SJCRH30 (cell line): ENCODE measurements at regions not wholly inside any gene's neighbourhood (a gene's known extent, or its start where the extent isn't known, plus 50 kb on each side); places are given as distances from the start of the nearest gene placed in this dataset.
A peak's percentile ranks its signal among the peaks of the same experiment; 100 is the strongest.

Source experiments
- DNase-seq, 2 experiments: peaks; one replicate each; pipeline ENCODE4 v3.0.0-alpha.2; 2015 to 2020
- H3K27ac ChIP-seq: fragments of 250-450 bp; sonication (Bioruptor Pico); 2 replicates; pipeline ENCODE4 v1.5.1; 2020; ENCODE audit warnings: mild to moderate bottlenecking, moderate library complexity
- H3K27me3 ChIP-seq: fragments of 250-450 bp; sonication (Bioruptor Pico); 2 replicates; pipeline ENCODE4 v1.5.1; 2020; ENCODE audit warnings: mild to moderate bottlenecking, moderate library complexity
- H3K36me3 ChIP-seq: fragments of 250-450 bp; sonication (Bioruptor Pico); 2 replicates; pipeline ENCODE4 v1.5.1; 2020; ENCODE audit warnings: mild to moderate bottlenecking, moderate library complexity
- H3K4me1 ChIP-seq: fragments of 250-450 bp; sonication (Bioruptor Pico); 2 replicates; pipeline ENCODE4 v1.5.1; 2020; ENCODE audit warnings: mild to moderate bottlenecking, moderate library complexity
- H3K4me3 ChIP-seq: fragments of 250-450 bp; sonication (Bioruptor Pico); 2 replicates; pipeline ENCODE4 v1.5.1; 2020; ENCODE audit warnings: mild to moderate bottlenecking, moderate library complexity
- H3K9me3 ChIP-seq: fragments of 250-450 bp; sonication (Bioruptor Pico); replicated peaks from 2 replicates; pipeline ENCODE4 v1.5.1; 2020; ENCODE audit warnings: mild to moderate bottlenecking, moderate library complexity

GRCh38 chr10:131846240-131847101 lies 54.3 kb upstream of the PPP2R2D start:
- no peaks in the 10 kb centered on the region for H3K36me3 ChIP-seq
- no peak for DNase-seq
- no peaks in the 10 kb centered on the region for H3K27me3 ChIP-seq
- no peaks in the 10 kb centered on the region for H3K4me1 ChIP-seq
- no peak overlapping the region for H3K4me3 ChIP-seq
- H3K27ac ChIP-seq: no peak overlapping the region
- no peaks in the 10 kb centered on the region for H3K9me3 ChIP-seq

GRCh38 chr10:131847241-131847783 lies 53.5 kb upstream of the PPP2R2D start:
- H3K27me3 ChIP-seq: no peaks in the 10 kb centered on the region
- no peak overlapping the region for H3K27ac ChIP-seq
- no peak overlapping the region for H3K4me3 ChIP-seq
- no peaks in the 10 kb centered on the region for H3K36me3 ChIP-seq
- H3K9me3 ChIP-seq: no peaks in the 10 kb centered on the region
- DNase-seq: no peak
- no peaks in the 10 kb centered on the region for H3K4me1 ChIP-seq

- H3K4me3 ChIP-seq: no peak overlapping the region
- H3K27ac ChIP-seq: no peak overlapping the region
- no peaks in the 10 kb centered on the region for H3K36me3 ChIP-seq
- no peaks in the 10 kb centered on the region for H3K9me3 ChIP-seq
- H3K4me1 ChIP-seq: no peaks in the 10 kb centered on the region
- no peaks in the 10 kb centered on the region for H3K27me3 ChIP-seq
- DNase-seq: no peak
Measured at GRCh38 chr10:131848296-131848695, 52.5 kb upstream of the PPP2R2D start.

GRCh38 chr10:131848741-131849590 lies 51.8 kb upstream of the PPP2R2D start:
- Histone ChIP-seq H3K36me3 (no peaks in the 10 kb centered on the region), H3K27ac (no peak overlapping the region), H3K27me3 (no peaks in the 10 kb centered on the region), H3K4me1 (no peaks in the 10 kb centered on the region), H3K4me3 (no peak overlapping the region), H3K9me3 (no peaks in the 10 kb centered on the region)
- DNase-seq: no peak

GRCh38 chr10:131849591-131850382 lies 51.0 kb upstream of the PPP2R2D start:
- no peak overlapping the region for H3K27ac ChIP-seq
- H3K9me3 ChIP-seq: no peaks in the 10 kb centered on the region
- DNase-seq: no peak
- H3K4me1 ChIP-seq: no peaks in the 10 kb centered on the region
- no peaks in the 10 kb centered on the region for H3K27me3 ChIP-seq
- H3K36me3 ChIP-seq: no peaks in the 10 kb centered on the region
- no peak overlapping the region for H3K4me3 ChIP-seq

GRCh38 chr10:131850383-131850870 lies 50.4 kb upstream of the PPP2R2D start:
- Histone ChIP-seq H3K4me1 (no peaks in the 10 kb centered on the region), H3K36me3 (no peaks in the 10 kb centered on the region), H3K9me3 (no peaks in the 10 kb centered on the region), H3K27ac (no peak overlapping the region), H3K4me3 (no peak overlapping the region), H3K27me3 (no peaks in the 10 kb centered on the region)
- DNase-seq: peak in 1 of 2 experiments; percentile 5
